T-cell (primary cell): ENCODE measurements at regions not wholly inside any gene's neighbourhood (a gene's known extent, or its start where the extent isn't known, plus 50 kb on each side); places are given as distances from the start of the nearest gene placed in this dataset.

Experiments
- ATAC-seq, 4 experiments: fragments of 200-7000 bp in 3 of 4; fragments of 150-1000 bp in 1 of 4; cut with Tn5 transposase; replicated peaks in 1 of 4; 1 replicate in 3 of 4; 2 replicates in 1 of 4; pipeline ENCODE4 v1.10.0; 2021; ENCODE audit warnings: moderate library complexity in 3 of 4, mild to moderate bottlenecking in 2 of 4, moderate number of reproducible peaks in 1 of 4
- CTCF ChIA-PET, 2 donors: fragments of 300-600 bp; sonication (Branson Sonifier 250); formaldehyde crosslinking; loops; one replicate each; lab custom pipeline; 2022; ENCODE audit warnings: antibody characterized with exemption in 2 of 2; lab: Charles Lee
- POLR2A ChIA-PET, 2 donors: fragments of 300-600 bp; sonication (Branson Sonifier 250); formaldehyde crosslinking; loops; one replicate each; lab custom pipeline; 2022; ENCODE audit warnings: antibody characterized with exemption in 2 of 2; lab: Charles Lee
- DNase-seq, 35 experiments: peaks; one replicate each; pipeline versions ENCODE4 v3.0.0 to v3.0.0-alpha.2; 2013 to 2023
- H3K27ac ChIP-seq: one replicate; pipeline ENCODE4 v1.5.1; 2013; ENCODE audit warnings: low read length
- H3K27me3 ChIP-seq, 2 experiments: replicated peaks in 1 of 2; 1 replicate in 1 of 2; 2 replicates in 1 of 2; pipeline versions ENCODE4 v1.6.1 to v1.7.0; 2013; ENCODE audit warnings: low read length in 1 of 2, mixed read lengths in 1 of 2; ENCODE audit not compliant: control insufficient read depth in 2 of 2, insufficient read depth in 2 of 2; ENCODE audit errors: extremely low read depth in 1 of 2
- H3K36me3 ChIP-seq, 2 donors: 1 replicate in 1 of 2; 2 replicates in 1 of 2; pipeline versions ENCODE4 v1.6.1 to v1.7.0; 2013; ENCODE audit warnings: low read length in 1 of 2; ENCODE audit not compliant: control insufficient read depth in 2 of 2, insufficient read depth in 1 of 2; ENCODE audit errors: extremely low read depth in 1 of 2
- H3K4me1 ChIP-seq, 2 experiments: 1 replicate in 1 of 2; 2 replicates in 1 of 2; pipeline versions ENCODE4 v1.6.1 to v1.7.0; 2013; ENCODE audit warnings: low read length in 2 of 2, mixed read lengths in 1 of 2; ENCODE audit not compliant: insufficient read depth in 2 of 2, control insufficient read depth in 1 of 2; ENCODE audit errors: extremely low read depth in 1 of 2
- H3K4me3 ChIP-seq, 2 donors: 1 replicate in 1 of 2; 2 replicates in 1 of 2; pipeline versions ENCODE4 v1.5.1 to v1.7.0; 2013; ENCODE audit warnings: mild to moderate bottlenecking in 2 of 2, low read length in 1 of 2, moderate library complexity in 1 of 2; ENCODE audit not compliant: control insufficient read depth in 1 of 2; ENCODE audit errors: extremely low read depth in 1 of 2
- H3K9me3 ChIP-seq: 2 replicates; pipeline ENCODE4 v1.7.0; 2013
- H3K27ac Mint-ChIP-seq, 2 donors: one replicate each; pipeline ENCODE4 v1.8.0; 2020 to 2021; ENCODE audit warnings: mild to moderate bottlenecking in 2 of 2, mixed read lengths in 2 of 2
- H3K27me3 Mint-ChIP-seq, 2 donors: one replicate each; pipeline ENCODE4 v1.8.0; 2021 to 2022; ENCODE audit warnings: mixed read lengths in 2 of 2
- H3K36me3 Mint-ChIP-seq: one replicate; pipeline ENCODE4 v1.8.0; 2021; ENCODE audit warnings: mixed read lengths
- H3K4me1 Mint-ChIP-seq, 3 donors: one replicate each; pipeline ENCODE4 v1.8.0; 2020 to 2022; ENCODE audit warnings: mixed read lengths in 3 of 3, mild to moderate bottlenecking in 1 of 3
- H3K4me3 Mint-ChIP-seq, 3 donors: one replicate each; pipeline ENCODE4 v1.8.0; 2020 to 2022; ENCODE audit warnings: mild to moderate bottlenecking in 3 of 3, mixed read lengths in 3 of 3, moderate library complexity in 3 of 3
- H3K9me3 Mint-ChIP-seq, 3 donors: one replicate each; pipeline ENCODE4 v1.8.0; 2020 to 2022; ENCODE audit warnings: mixed read lengths in 3 of 3
- WGBS: methylation state at CpG from one replicate; pipeline ENCODE4 v1.1.5; 2013; ENCODE audit warnings: missing lambda C conversion rate; ENCODE audit not compliant: insufficient coverage; 5-methylcytosine and 5-hydroxymethylcytosine counted together

DNA sequence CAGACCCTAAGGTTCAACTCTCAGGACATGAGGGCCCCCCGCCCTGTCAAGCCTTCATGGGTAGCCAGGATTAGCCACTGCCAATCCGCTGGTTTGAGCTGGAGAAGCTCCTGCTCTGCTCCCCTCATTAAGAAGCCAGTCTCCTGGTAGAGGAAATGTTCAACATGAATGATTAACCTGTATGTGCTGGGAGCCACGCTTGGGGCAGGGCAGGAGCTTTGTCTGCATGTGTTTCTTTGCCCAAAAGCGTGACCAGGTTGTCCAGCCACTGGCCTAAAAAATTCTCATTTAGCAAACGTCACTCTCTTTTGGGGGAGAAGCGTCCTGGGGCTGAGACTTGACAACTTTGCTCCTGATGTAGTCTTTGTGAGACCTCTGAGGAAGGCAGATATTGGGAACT is 96.5 kb downstream of the RRAGC start:
- H3K27ac ChIP-seq, result no peak overlapping the region
- DNase-seq (no peak), ATAC-seq (no peak)
- POLR2A ChIA-PET, result no interaction called here
- Mint-ChIP-seq H3K36me3 (no peaks in the 10 kb centered on the region), H3K9me3 (no peaks in the 10 kb centered on the region), H3K27ac (no peak overlapping the region), H3K4me1 (no peaks in the 10 kb centered on the region), H3K27me3 (peaks cover 31 to 42% of the 10 kb centered on the region in 2 donors), H3K4me3 (no peak overlapping the region)
- H3K36me3 ChIP-seq, result no peaks in the 10 kb centered on the region
- no peak overlapping the region for H3K4me3 ChIP-seq
- H3K27me3 ChIP-seq, result peaks cover 0 to 40% of the 10 kb centered on the region in 2 experiments
- CTCF ChIA-PET, result no interaction called here
- no peaks in the 10 kb centered on the region for H3K9me3 ChIP-seq
- H3K4me1 ChIP-seq, result no peaks in the 10 kb centered on the region
- WGBS, result 74% methylated on average over 6 of the region's 6 CpGs

GRCh38 chr1:38760562-38760961 is 99.0 kb downstream of the RRAGC start:
- WGBS, result 78% methylated on average over 2 of the region's 2 CpGs

DNA sequence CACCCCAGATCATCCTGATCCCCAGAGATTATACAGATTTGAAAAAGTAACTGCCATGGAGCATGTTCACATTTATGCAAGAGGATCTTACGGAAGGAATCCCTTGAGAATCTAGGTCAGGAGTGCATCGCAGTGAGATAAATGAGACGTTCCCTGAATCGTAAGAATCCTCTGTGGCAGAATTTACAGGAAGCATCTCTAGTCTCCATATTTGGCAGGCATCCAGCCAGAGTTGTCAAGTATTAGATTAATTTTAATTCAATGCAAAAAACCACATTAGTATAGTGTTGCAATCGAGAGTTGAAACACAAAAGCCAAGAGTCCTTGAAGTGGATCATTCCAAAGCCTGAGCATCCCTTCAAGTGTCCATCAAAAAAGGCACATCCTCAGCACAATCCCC is 100.8 kb downstream of the RRAGC start:
- H3K4me1 ChIP-seq, result no peaks in the 10 kb centered on the region
- H3K27me3 ChIP-seq, result peaks cover 0 to 20% of the 10 kb centered on the region in 2 experiments
- Mint-ChIP-seq H3K27ac (no peak overlapping the region), H3K4me3 (no peak overlapping the region), H3K27me3 (peaks cover 24 to 30% of the 10 kb centered on the region in 2 donors), H3K9me3 (no peaks in the 10 kb centered on the region), H3K4me1 (no peaks in the 10 kb centered on the region), H3K36me3 (no peaks in the 10 kb centered on the region)
- no peak for DNase-seq
- no peak overlapping the region for H3K4me3 ChIP-seq
- H3K27ac ChIP-seq, result no peak overlapping the region
- ChIA-PET POLR2A (no interaction called here), CTCF (no interaction called here)
- H3K9me3 ChIP-seq, result no peaks in the 10 kb centered on the region
- H3K36me3 ChIP-seq, result no peaks in the 10 kb centered on the region
- WGBS, result 50% methylated on average over 5 of the region's 5 CpGs
- ATAC-seq, result no peak

More at GRCh38 chr1:38760562-38760961, 99.0 kb downstream of the RRAGC start:
- peaks cover 0 to 28% of the 10 kb centered on the region in 2 experiments for H3K27me3 ChIP-seq
- H3K9me3 Mint-ChIP-seq, result no peaks in the 10 kb centered on the region
- no peaks in the 10 kb centered on the region for H3K36me3 Mint-ChIP-seq
- ATAC-seq, result no peak
- POLR2A ChIA-PET, result no interaction called here
- no peak for DNase-seq
- CTCF ChIA-PET, result no interaction called here
- H3K36me3 ChIP-seq, result no peaks in the 10 kb centered on the region
- H3K27ac ChIP-seq, result no peak overlapping the region
- peaks cover 31 to 36% of the 10 kb centered on the region in 2 donors for H3K27me3 Mint-ChIP-seq
- H3K4me1 Mint-ChIP-seq, result no peaks in the 10 kb centered on the region
- no peak overlapping the region for H3K27ac Mint-ChIP-seq
- H3K4me1 ChIP-seq, result no peaks in the 10 kb centered on the region
- no peak overlapping the region for H3K4me3 Mint-ChIP-seq
- H3K4me3 ChIP-seq, result no peak overlapping the region
- H3K9me3 ChIP-seq, result no peaks in the 10 kb centered on the region

- WGBS, result 53% methylated on average over 4 of the region's 16 CpGs
- Mint-ChIP-seq H3K9me3 (peaks cover 0 to 4% (median 0%) of the 10 kb centered on the region in 3 donors), H3K27ac (no peak overlapping the region), H3K4me1 (peaks cover 0 to 2% (median 2%) of the 10 kb centered on the region in 3 donors), H3K36me3 (no peaks in the 10 kb centered on the region), H3K4me3 (peak overlapping the region in 2 of 3 donors; percentile 41 to 59), H3K27me3 (peaks cover 6 to 19% of the 10 kb centered on the region in 2 donors)
- H3K9me3 ChIP-seq, result no peaks in the 10 kb centered on the region
- POLR2A ChIA-PET, result no interaction called here
- CTCF ChIA-PET, result no interaction called here
- H3K27ac ChIP-seq, result no peak overlapping the region
- H3K36me3 ChIP-seq, result no peaks in the 10 kb centered on the region
- DNase-seq (no peak), ATAC-seq (no peak)
- no peaks in the 10 kb centered on the region for H3K4me1 ChIP-seq
- peaks cover 0 to 7% of the 10 kb centered on the region in 2 experiments for H3K27me3 ChIP-seq
- H3K4me3 ChIP-seq, result no peak overlapping the region
These were observed 112.5 kb downstream of the RRAGC start for GRCh38 chr1:38746941-38747600.

GRCh38 chr1:38746402-38746935 is 113.1 kb downstream of the RRAGC start:
- no peaks in the 10 kb centered on the region for H3K4me1 ChIP-seq
- H3K9me3 ChIP-seq, result no peaks in the 10 kb centered on the region
- DNase-seq, result no peak
- no peak for ATAC-seq
- Mint-ChIP-seq H3K27me3 (peaks cover 5 to 16% of the 10 kb centered on the region in 2 donors), H3K27ac (no peak overlapping the region), H3K9me3 (peaks cover 0 to 4% (median 0%) of the 10 kb centered on the region in 3 donors), H3K4me1 (peaks cover 0 to 2% (median 2%) of the 10 kb centered on the region in 3 donors), H3K36me3 (no peaks in the 10 kb centered on the region), H3K4me3 (no peak overlapping the region)
- H3K27me3 ChIP-seq, result peaks cover 0 to 7% of the 10 kb centered on the region in 2 experiments
- 67% methylated on average over 2 of the region's 6 CpGs for WGBS
- no peaks in the 10 kb centered on the region for H3K36me3 ChIP-seq
- no peak overlapping the region for H3K27ac ChIP-seq
- ChIA-PET POLR2A (no interaction called here), CTCF (no interaction called here)
- H3K4me3 ChIP-seq, result no peak overlapping the region

DNA sequence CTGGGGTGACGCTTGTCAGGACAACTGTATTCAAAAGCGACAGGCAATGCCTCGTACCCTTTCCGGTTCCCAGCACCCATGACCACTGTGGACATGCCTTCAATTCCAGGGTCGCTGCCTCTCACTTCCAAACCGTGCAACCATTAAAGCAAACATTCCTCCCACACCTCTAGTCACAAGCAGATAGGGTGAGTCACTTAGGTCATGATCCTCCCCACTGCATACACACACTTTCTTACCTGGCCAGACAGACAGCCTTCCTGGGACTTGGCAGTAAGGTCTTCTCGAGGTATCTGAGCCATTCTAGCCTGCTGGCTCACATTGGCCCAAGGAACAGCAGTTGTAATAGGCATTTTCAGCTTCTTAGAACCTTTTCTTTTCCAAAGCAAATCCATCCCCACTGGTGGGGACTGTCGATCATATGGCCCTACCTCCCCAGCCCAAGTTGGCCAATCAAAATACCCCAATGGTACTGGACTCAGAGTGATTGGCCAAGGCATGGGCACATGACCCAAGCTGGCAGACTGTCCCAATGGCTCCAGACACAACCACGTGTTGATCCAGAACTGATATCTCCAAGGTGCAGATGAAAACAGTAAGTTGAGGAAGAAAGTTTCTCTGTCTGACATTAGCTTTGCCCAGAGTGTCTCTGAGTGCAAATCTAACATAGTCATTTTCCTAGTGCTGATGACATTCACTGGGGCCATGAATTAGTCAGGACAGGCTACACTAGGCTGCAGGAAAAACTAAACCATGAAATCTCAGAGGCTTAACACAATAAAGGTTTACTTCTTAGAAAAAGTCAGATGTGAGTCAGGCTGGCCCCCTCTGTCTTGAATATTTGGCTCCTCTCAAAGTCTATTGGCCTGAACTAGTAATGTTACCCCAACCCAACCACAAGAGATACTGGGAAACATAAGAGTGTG is 113.8 kb downstream of the RRAGC start:
- POLR2A ChIA-PET, result no interaction called here

More for the DNA sequence above, 113.8 kb downstream of the RRAGC start:
- Histone ChIP-seq H3K4me3 (no peak overlapping the region), H3K36me3 (no peaks in the 10 kb centered on the region), H3K9me3 (no peaks in the 10 kb centered on the region), H3K4me1 (no peaks in the 10 kb centered on the region), H3K27me3 (peaks cover 0 to 3% of the 10 kb centered on the region in 2 experiments), H3K27ac (no peak overlapping the region)
- no peak overlapping the region for H3K27ac Mint-ChIP-seq
- no peak overlapping the region for H3K4me3 Mint-ChIP-seq
- DNase-seq (no peak), ATAC-seq (no peak)
- H3K27me3 Mint-ChIP-seq, result peaks cover 5 to 15% of the 10 kb centered on the region in 2 donors
- CTCF ChIA-PET, result no interaction called here
- no peaks in the 10 kb centered on the region for H3K36me3 Mint-ChIP-seq
- WGBS, result 82% methylated on average over 7 of the region's 9 CpGs
- H3K9me3 Mint-ChIP-seq, result peaks cover 0 to 4% (median 0%) of the 10 kb centered on the region in 3 donors
- peaks cover 0 to 2% (median 2%) of the 10 kb centered on the region in 3 donors for H3K4me1 Mint-ChIP-seq
